ENCODE measurements at regions not wholly inside any gene's neighbourhood (a gene's known extent, or its start where the extent isn't known, plus 50 kb on each side); places are given as distances from the start of the nearest gene placed in this dataset.

GRCh38 chr6:74928203-74928602, 277.6 kb downstream of the COL12A1 start:
- Histone ChIP-seq H3K9me3 (ENCODE audit: insufficient read depth, low read length, severe bottlenecking) (no peaks in the 10 kb centered on the region), H3K36me3 (ENCODE audit: insufficient read depth, low read length) (no peaks in the 10 kb centered on the region), H3K27ac (ENCODE audit: low read length) (no peak overlapping the region), H3K79me2 (ENCODE audit: insufficient read depth, low read length) (no peaks in the 10 kb centered on the region), H3K4me1 (ENCODE audit: insufficient read depth, low read length) (no peaks in the 10 kb centered on the region), H4K20me1 (ENCODE audit: insufficient read depth, low read length) (no peaks in the 10 kb centered on the region), H3K9ac (ENCODE audit: low read depth, low read length) (no peak overlapping the region), H3K27me3 (ENCODE audit: insufficient read depth, low read length, poor library complexity) (no peaks in the 10 kb centered on the region), H2AFZ (ENCODE audit: low read depth, low read length) (no peak overlapping the region), H3K4me3 (ENCODE audit: low read depth in 1 of 2, low read length in 2 of 2) (no peak overlapping the region), H3K4me2 (ENCODE audit: insufficient read depth, low read length) (no peak overlapping the region)
- ATAC-seq (ENCODE audit: insufficient read depth, low read depth) (no peak), DNase-seq (no peak)
- TF ChIP-seq EZH2 (IDR thresholded peaks at IDR 0.05; ENCODE audit: borderline replicate concordance, low read depth, low read length, severe bottlenecking) = no peak
- no peak for TF ChIP-seq CTCF (IDR thresholded peaks at IDR 0.05; ENCODE audit: borderline replicate concordance, extremely low read depth, low read length, poor library complexity, severe bottlenecking)

GRCh38 chr6:74927299-74927698, 278.6 kb downstream of the COL12A1 start:
- H4K20me1 ChIP-seq (ENCODE audit: insufficient read depth, low read length) = no peaks in the 10 kb centered on the region
- H3K27ac ChIP-seq (ENCODE audit: low read length) = no peak overlapping the region
- H3K79me2 ChIP-seq (ENCODE audit: insufficient read depth, low read length) = no peaks in the 10 kb centered on the region
- no peak overlapping the region for H3K4me2 ChIP-seq (ENCODE audit: insufficient read depth, low read length)
- H3K9ac ChIP-seq (ENCODE audit: low read depth, low read length) = no peak overlapping the region
- DNase-seq (no peak), ATAC-seq (ENCODE audit: insufficient read depth, low read depth) (no peak)
- no peaks in the 10 kb centered on the region for H3K27me3 ChIP-seq (ENCODE audit: insufficient read depth, low read length, poor library complexity)
- H3K4me3 ChIP-seq (ENCODE audit: low read depth in 1 of 2, low read length in 2 of 2) = no peak overlapping the region
- no peak overlapping the region for H2AFZ ChIP-seq (ENCODE audit: low read depth, low read length)
- TF ChIP-seq EZH2 (IDR thresholded peaks at IDR 0.05; ENCODE audit: borderline replicate concordance, low read depth, low read length, severe bottlenecking) (no peak), CTCF (IDR thresholded peaks at IDR 0.05; ENCODE audit: borderline replicate concordance, extremely low read depth, low read length, poor library complexity, severe bottlenecking) (no peak)
- no peaks in the 10 kb centered on the region for H3K9me3 ChIP-seq (ENCODE audit: insufficient read depth, low read length, severe bottlenecking)
- no peaks in the 10 kb centered on the region for H3K36me3 ChIP-seq (ENCODE audit: insufficient read depth, low read length)
- H3K4me1 ChIP-seq (ENCODE audit: insufficient read depth, low read length) = no peaks in the 10 kb centered on the region

- no peak overlapping the region for H2AFZ ChIP-seq (ENCODE audit: low read depth, low read length)
- no peak overlapping the region for H3K4me2 ChIP-seq (ENCODE audit: insufficient read depth, low read length)
Measured at GRCh38 chr6:74925683-74926082, 280.2 kb downstream of the COL12A1 start.

More at GRCh38 chr6:74925683-74926082, 280.2 kb downstream of the COL12A1 start:
- Histone ChIP-seq H3K9me3 (ENCODE audit: insufficient read depth, low read length, severe bottlenecking) (no peaks in the 10 kb centered on the region), H3K36me3 (ENCODE audit: insufficient read depth, low read length) (no peaks in the 10 kb centered on the region), H3K9ac (ENCODE audit: low read depth, low read length) (no peak overlapping the region), H3K4me3 (ENCODE audit: low read depth in 1 of 2, low read length in 2 of 2) (no peak overlapping the region), H3K27ac (ENCODE audit: low read length) (no peak overlapping the region), H4K20me1 (ENCODE audit: insufficient read depth, low read length) (no peaks in the 10 kb centered on the region), H3K27me3 (ENCODE audit: insufficient read depth, low read length, poor library complexity) (no peaks in the 10 kb centered on the region), H3K4me1 (ENCODE audit: insufficient read depth, low read length) (no peaks in the 10 kb centered on the region), H3K79me2 (ENCODE audit: insufficient read depth, low read length) (no peaks in the 10 kb centered on the region)
- TF ChIP-seq CTCF (IDR thresholded peaks at IDR 0.05; ENCODE audit: borderline replicate concordance, extremely low read depth, low read length, poor library complexity, severe bottlenecking) (no peak), EZH2 (IDR thresholded peaks at IDR 0.05; ENCODE audit: borderline replicate concordance, low read depth, low read length, severe bottlenecking) (no peak)
- DNase-seq (no peak), ATAC-seq (ENCODE audit: insufficient read depth, low read depth) (no peak)
